Mucosa of descending colon (tissue), 3 donors: ENCODE measurements at regions not wholly inside any gene's neighbourhood (a gene's known extent, or its start where the extent isn't known, plus 50 kb on each side); places are given as distances from the start of the nearest gene placed in this dataset.
"Not testable (repeated sequence)": the region's sequence is repeated elsewhere in the genome, so short reads cannot be mapped to it uniquely, and the experiment has no call there.

ENCODE experiments used
- ATAC-seq: fragments of 200-7000 bp; cut with Tn5 transposase; one replicate; pipeline ENCODE4 v1.9.1; 2020; ENCODE audit warnings: mild to moderate bottlenecking, moderate library complexity
- DNase-seq, 3 donors: peaks; one replicate each; pipeline ENCODE4 v3.0.0-alpha.2; 2020
- H3K36me3 ChIP-seq: fragments of 200-600 bp; one replicate; pipeline ENCODE4 v1.8.0; 2021; ENCODE audit warnings: low read depth, mild to moderate bottlenecking
- H3K4me1 ChIP-seq: fragments of 200-600 bp; one replicate; pipeline ENCODE4 v1.8.0; 2021; ENCODE audit warnings: low read depth, mild to moderate bottlenecking
- H3K4me3 ChIP-seq: fragments of 200-600 bp; one replicate; pipeline ENCODE4 v1.8.0; 2021; ENCODE audit warnings: mild to moderate bottlenecking
- H3K9me3 ChIP-seq: fragments of 200-600 bp; one replicate; pipeline ENCODE4 v1.8.0; 2021; ENCODE audit warnings: mild to moderate bottlenecking
- CTCF ChIP-seq: fragments of 200-600 bp; IDR thresholded peaks from one replicate; pipeline ENCODE4 v1.8.0; 2022; ENCODE audit warnings: antibody characterized with exemption, mild to moderate bottlenecking
- intact Hi-C, 2 donors: fragments of 100-400 bp; cut with DNase I in 1 of 2; cut with micrococcal nuclease in 1 of 2; formaldehyde crosslinking; loops; one replicate each; pipeline versions ENCODE4 v1.11.0 to v1.11.1; 2022; cut with DNase I, micrococcal nuclease
- donor health status: DM: no; HTN: no; CAD: no; lungs with moderate emphysema.
- donor health status: DM: no; HTN: no; CAD: no.
- donor health status: DM: no; HTN: yes; CAD: no.

- intact Hi-C loops, result no loop called here
- TF ChIP-seq CTCF, result no peak
- no peak for ATAC-seq
- H3K9me3 ChIP-seq, result peaks cover 12% of the 10 kb centered on the region
- H3K4me3 ChIP-seq, result no peak overlapping the region
- H3K36me3 ChIP-seq, result no peaks in the 10 kb centered on the region
- H3K4me1 ChIP-seq, result no peaks in the 10 kb centered on the region
- DNase-seq, result no peak
Observed at GRCh38 chr7:153564391-153564790, 487.8 kb upstream of the DPP6 start.

- intact Hi-C loops, result no loop called here
- no peak for TF ChIP-seq CTCF
- no peaks in the 10 kb centered on the region for H3K4me1 ChIP-seq
- H3K36me3 ChIP-seq, result no peaks in the 10 kb centered on the region
- DNase-seq (no peak), ATAC-seq (no peak)
- peaks cover 18% of the 10 kb centered on the region for H3K9me3 ChIP-seq
- H3K4me3 ChIP-seq, result no peak overlapping the region
Observed at GRCh38 chr7:153566324-153566723, 485.9 kb upstream of the DPP6 start.

- H3K36me3 ChIP-seq, result no peaks in the 10 kb centered on the region
- no peaks in the 10 kb centered on the region for H3K4me1 ChIP-seq
- H3K9me3 ChIP-seq, result peaks cover 18% of the 10 kb centered on the region
- TF ChIP-seq CTCF, result no peak
- ATAC-seq (no peak), DNase-seq (peak in 1 of 3 donors; percentile 3)
- no peak overlapping the region for H3K4me3 ChIP-seq
- intact Hi-C loops, result no loop called here
Observed at GRCh38 chr7:153567426-153567825, 484.8 kb upstream of the DPP6 start.

- DNase-seq, intact Hi-C loops, ATAC-seq, H3K4me1 ChIP-seq, H3K36me3 ChIP-seq, H3K4me3 ChIP-seq: not testable (repeated sequence)
- peaks cover 25% of the 10 kb centered on the region for H3K9me3 ChIP-seq
Observed at GRCh38 chr7:153569520-153569919, 482.7 kb upstream of the DPP6 start.

GRCh38 chr7:153576096-153576495 is 476.1 kb upstream of the DPP6 start:
- ATAC-seq (no peak), DNase-seq (no peak)
- intact Hi-C loops, result no loop called here
- no peak for TF ChIP-seq CTCF
- no peaks in the 10 kb centered on the region for H3K4me1 ChIP-seq
- H3K9me3 ChIP-seq, result peaks cover 30% of the 10 kb centered on the region
- H3K4me3 ChIP-seq, result no peak overlapping the region
- H3K36me3 ChIP-seq, result no peaks in the 10 kb centered on the region

- Histone ChIP-seq H3K4me1 (no peaks in the 10 kb centered on the region), H3K36me3 (no peaks in the 10 kb centered on the region), H3K9me3 (peaks cover 7% of the 10 kb centered on the region), H3K4me3 (no peak overlapping the region)
- DNase-seq, result no peak
- no peak for ATAC-seq
- TF ChIP-seq CTCF, result no peak
- intact Hi-C loops, result no loop called here
Observed at GRCh38 chr7:153581419-153581818, 470.8 kb upstream of the DPP6 start.
